ENCODE measurements at regions not wholly inside any gene's neighbourhood (a gene's known extent, or its start where the extent isn't known, plus 50 kb on each side); places are given as distances from the start of the nearest gene placed in this dataset.

- no peak for TF ChIP-seq CTCF (conservative IDR thresholded peaks at IDR 0.05)
- no peak overlapping the region for H3K27ac ChIP-seq
Measured at GRCh38 chr18:6465281-6465680, 50.6 kb upstream of the L3MBTL4 start.

GRCh38 chr18:6476190-6476589 lies 61.5 kb upstream of the L3MBTL4 start:
- no peak for TF ChIP-seq CTCF (conservative IDR thresholded peaks at IDR 0.05)
- no peak overlapping the region for H3K27ac ChIP-seq

- H3K27ac ChIP-seq, result no peak overlapping the region
- TF ChIP-seq CTCF (conservative IDR thresholded peaks at IDR 0.05), result no peak
Measured at GRCh38 chr18:6476880-6477279, 62.2 kb upstream of the L3MBTL4 start.

GRCh38 chr18:6478121-6478520 lies 63.4 kb upstream of the L3MBTL4 start:
- TF ChIP-seq CTCF (conservative IDR thresholded peaks at IDR 0.05), result no peak
- no peak overlapping the region for H3K27ac ChIP-seq

GRCh38 chr18:6479699-6480098 lies 65.0 kb upstream of the L3MBTL4 start:
- H3K27ac ChIP-seq, result no peak overlapping the region
- TF ChIP-seq CTCF (conservative IDR thresholded peaks at IDR 0.05), result no peak

GRCh38 chr18:6482198-6482977 lies 67.7 kb upstream of the L3MBTL4 start:
- peak; percentile 80 for TF ChIP-seq CTCF (conservative IDR thresholded peaks at IDR 0.05)
- H3K27ac ChIP-seq, result no peak overlapping the region

GRCh38 chr18:6484659-6485058 lies 69.9 kb upstream of the L3MBTL4 start:
- no peak for TF ChIP-seq CTCF (conservative IDR thresholded peaks at IDR 0.05)
- no peak overlapping the region for H3K27ac ChIP-seq

Data from VCaP (cell line).